IPS-NIHi11 (cell line): ENCODE measurements at regions not wholly inside any gene's neighbourhood (a gene's known extent, or its start where the extent isn't known, plus 50 kb on each side); places are given as distances from the start of the nearest gene placed in this dataset.

ENCODE experiments used
- DNase-seq: peaks from one replicate; pipeline ENCODE4 v3.0.0; 2012; ENCODE audit warnings: mixed read lengths, low spot score

GRCh38 chr13:105048677-105049076 lies 1486.8 kb downstream of the EFNB2 start:
- no peak for DNase-seq

GRCh38 chr13:105047676-105048295 lies 1487.7 kb downstream of the EFNB2 start:
- no peak for DNase-seq

DNA sequence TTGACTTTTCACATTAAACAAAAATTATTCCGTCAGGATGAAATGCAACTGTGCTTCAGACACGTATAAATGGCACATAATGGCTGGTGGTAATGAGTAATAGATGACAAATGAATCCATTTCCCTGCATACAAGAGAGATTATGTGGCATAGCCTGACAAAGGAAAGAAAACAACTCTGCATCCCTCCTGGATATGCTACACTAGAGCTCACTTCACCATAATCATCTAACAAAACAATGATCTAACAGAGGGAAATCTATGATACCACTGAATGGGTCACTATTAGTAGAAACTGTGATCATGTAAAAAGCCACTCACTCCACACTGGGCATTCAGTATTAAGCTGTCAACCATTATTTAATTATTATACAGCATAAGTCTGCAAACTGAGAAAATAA lies 1498.4 kb downstream of the EFNB2 start:
- DNase-seq = no peak

- DNase-seq = no peak
Measured at GRCh38 chr13:105035092-105035491, 1500.4 kb downstream of the EFNB2 start.

DNA sequence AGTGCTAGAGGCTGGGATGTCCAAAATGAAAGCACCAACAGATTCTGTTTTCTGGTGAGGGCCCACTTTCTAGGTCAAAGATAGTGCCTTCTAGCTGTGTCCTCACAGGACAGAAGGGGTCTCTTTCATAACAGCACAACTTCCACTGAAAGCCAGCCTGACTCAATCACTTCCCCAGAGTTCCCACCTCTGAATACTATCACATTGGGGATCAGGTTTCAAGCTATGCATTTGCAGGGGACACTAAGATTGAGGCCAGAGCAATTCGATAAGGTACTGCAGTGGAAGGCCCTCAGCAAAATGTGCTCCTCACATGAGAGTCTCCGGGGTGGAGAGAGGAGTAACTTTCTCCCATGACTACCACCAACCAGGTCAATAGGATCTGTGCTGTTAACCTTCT lies 1501.5 kb downstream of the EFNB2 start:
- no peak for DNase-seq

GRCh38 chr13:105031306-105031705 lies 1504.2 kb downstream of the EFNB2 start:
- DNase-seq = no peak

GRCh38 chr13:105030851-105031250 lies 1504.6 kb downstream of the EFNB2 start:
- DNase-seq = no peak

DNA sequence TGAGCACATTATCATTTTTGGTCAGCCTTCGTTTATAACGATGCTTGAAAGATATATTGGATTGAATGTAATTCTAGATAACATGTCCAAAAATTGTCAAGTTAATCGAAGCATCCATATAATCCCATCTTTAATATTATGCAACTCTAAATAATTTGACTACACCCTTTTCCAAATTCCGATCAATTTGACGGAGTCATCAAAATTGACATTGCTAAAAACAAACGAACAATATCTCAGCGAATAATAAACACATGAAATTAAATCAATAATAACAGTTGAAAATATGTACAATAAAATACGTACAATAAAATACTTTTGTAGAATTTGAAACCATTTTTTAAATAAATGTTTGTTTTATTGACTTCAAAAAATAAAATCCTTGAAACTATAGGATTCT lies 1516.4 kb downstream of the EFNB2 start:
- no peak for DNase-seq

- DNase-seq = no peak
Measured at GRCh38 chr13:105016266-105016665, 1519.2 kb downstream of the EFNB2 start.

DNA sequence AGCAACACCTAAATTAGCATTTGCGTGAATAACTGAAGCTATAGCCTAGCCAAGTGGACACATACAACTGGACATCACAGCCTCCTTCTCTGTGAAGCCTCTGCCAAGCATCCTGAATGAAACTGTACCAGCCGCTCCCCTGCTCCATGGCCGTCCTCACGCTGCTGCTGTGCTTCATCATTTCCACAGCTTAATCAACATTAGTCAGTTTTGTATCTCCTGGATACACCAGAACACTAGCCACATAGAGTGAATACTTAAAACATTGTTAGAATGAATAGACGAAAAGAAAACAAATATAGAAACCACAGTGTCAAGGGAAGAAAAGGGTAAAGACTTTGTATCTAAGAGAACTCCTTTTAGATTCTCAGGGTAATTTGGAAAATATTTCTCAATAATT lies 1526.9 kb downstream of the EFNB2 start:
- no peak for DNase-seq

- DNase-seq = no peak
Measured at GRCh38 chr13:105007166-105007808, 1528.2 kb downstream of the EFNB2 start.

GRCh38 chr13:104996022-104996421 lies 1539.4 kb downstream of the EFNB2 start:
- no peak for DNase-seq

GRCh38 chr13:104993708-104994107 lies 1541.8 kb downstream of the EFNB2 start:
- DNase-seq = no peak

- no peak for DNase-seq
Measured at GRCh38 chr13:104987621-104988020, 1547.8 kb downstream of the EFNB2 start.

DNA sequence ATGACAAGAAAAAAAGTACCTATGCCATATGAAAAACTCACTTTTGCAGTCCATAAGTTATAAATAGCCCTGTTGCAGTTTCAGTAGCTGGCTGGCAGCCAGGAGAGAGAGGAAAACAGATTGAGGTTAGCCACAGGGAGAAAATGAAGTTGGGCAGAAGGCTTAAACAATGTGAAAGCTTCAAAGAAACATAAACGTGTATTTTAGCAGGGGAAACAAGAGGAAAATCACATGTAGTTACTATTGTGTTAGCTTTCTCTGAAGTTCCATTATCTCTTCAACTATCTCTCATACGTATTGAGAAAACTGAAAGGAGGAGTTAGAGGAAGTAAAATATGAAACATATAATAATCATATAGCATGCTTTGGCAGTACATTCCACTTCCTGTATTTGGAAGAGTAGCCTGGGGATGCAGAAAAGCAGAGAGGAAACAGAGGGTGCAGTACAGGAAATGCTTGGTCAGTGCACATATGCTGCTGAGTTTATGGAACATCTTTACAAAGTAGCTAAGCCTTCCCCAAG lies 1551.1 kb downstream of the EFNB2 start:
- no peak for DNase-seq

DNA sequence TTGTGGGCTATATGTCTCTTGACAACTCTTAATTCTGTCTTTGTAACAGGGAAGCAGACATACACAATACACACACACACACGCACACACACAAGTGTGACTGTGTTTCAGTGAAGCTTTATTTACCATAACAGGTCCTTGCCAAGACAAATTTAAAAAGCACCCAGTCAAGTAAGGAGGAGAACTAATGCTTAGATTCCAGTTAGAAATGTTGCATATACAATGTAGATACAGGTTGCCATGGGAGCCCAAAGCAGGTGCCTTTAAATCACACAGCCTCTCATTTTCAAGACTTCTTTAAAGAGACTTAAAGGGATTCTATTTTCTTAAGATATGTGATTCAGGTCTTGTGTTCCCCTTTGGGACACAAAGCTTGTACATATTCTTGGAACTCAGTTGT lies 1551.9 kb downstream of the EFNB2 start:
- DNase-seq = no peak

- DNase-seq = no peak
Measured at GRCh38 chr13:104980586-104980985, 1554.9 kb downstream of the EFNB2 start.

DNA sequence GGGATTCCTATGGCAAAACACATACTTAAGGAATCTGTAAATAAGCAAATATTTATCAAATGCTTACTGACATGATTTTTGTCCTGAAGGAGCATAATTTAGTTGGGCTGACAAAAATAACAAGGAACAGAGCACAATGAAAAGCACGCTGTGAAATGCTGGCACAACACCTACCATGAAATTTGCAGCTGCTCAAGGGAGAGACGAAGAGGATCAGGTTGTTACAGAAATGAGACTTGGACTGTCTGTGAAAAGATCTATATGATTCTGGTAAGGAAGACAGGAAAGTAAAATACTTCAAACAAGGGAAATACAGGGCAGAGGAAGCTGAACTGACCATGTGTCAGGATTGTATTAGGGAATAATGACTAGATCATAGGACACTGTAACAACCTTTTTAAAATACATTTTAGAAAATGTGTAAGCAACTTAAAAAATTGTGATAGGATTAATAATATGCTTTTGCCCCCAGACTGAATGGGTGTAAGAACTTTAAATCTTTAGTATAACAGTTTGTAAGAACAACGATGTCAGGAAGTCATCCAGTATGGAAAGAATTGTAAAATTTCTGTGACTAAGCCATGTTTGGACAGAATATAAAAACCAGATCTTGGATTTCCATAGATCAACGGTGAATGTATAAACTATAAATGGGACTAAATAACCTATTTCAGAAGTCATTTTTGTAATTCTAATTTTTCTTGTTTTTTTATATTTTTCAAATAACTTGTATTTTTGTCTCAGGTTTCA lies 1556.0 kb downstream of the EFNB2 start:
- no peak for DNase-seq

DNA sequence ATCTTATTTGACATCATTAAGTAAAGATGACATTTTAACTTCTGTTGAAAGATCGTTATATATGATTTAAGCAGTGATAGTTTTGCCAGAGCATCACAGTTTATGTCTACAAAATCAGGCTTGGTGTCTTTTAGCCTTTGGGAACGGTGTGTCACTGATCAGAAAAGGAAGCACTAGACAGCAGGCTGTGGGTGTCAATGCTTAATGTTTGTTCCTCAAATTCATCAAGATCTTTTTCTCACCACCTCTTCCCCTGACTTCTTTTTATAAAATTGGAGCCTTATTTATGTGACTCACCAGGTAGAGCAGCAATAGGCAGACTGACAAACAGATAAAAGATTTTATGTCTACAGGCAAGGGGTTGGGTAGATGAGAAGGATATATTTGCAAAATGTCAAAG lies 1558.5 kb downstream of the EFNB2 start:
- no peak for DNase-seq

DNA sequence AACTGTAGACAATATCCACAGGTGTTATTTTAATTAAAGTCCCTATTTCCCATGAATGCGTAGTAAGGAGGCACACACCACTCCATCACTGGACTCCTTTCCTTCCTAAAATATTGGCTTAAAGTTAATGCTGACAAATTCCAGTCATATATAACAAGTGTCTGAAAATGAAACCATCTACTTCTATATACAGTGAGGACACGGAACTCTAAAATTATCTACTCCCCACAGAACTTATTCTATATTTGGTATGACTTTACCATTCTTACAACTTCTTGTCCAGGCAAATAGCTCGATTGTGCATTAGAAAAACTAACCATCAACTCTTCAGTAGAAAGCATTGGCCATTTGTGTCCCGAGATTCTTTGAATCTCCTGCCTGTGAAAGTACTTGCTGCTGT lies 1560.2 kb downstream of the EFNB2 start:
- DNase-seq = no peak

GRCh38 chr13:104968876-104969275 lies 1566.6 kb downstream of the EFNB2 start:
- no peak for DNase-seq

- no peak for DNase-seq
Measured at GRCh38 chr13:104967836-104968630, 1567.4 kb downstream of the EFNB2 start.
